SHP77 treated with DMSO at 0.1 percent for 48 hours (cell line): ENCODE measurements at regions not wholly inside any gene's neighbourhood (a gene's known extent, or its start where the extent isn't known, plus 50 kb on each side); places are given as distances from the start of the nearest gene placed in this dataset.

ENCODE experiments used
- DNase-seq: peaks from one replicate; lab custom pipeline; 2025; lab: John Stamatoyannopoulos, UW

- no peak for DNase-seq
Observed at GRCh38 chr9:109830545-109830944, 50.5 kb downstream of the PALM2AKAP2 start.

- no peak for DNase-seq
Observed at GRCh38 chr9:109831998-109832658, 52.1 kb downstream of the PALM2AKAP2 start.

GRCh38 chr9:109834855-109835254 is 54.9 kb downstream of the PALM2AKAP2 start:
- no peak for DNase-seq

GRCh38 chr9:109843641-109844040 is 63.6 kb downstream of the PALM2AKAP2 start:
- no peak for DNase-seq

- DNase-seq = no peak
Observed at GRCh38 chr9:109845226-109845625, 65.2 kb downstream of the PALM2AKAP2 start.

GRCh38 chr9:109846776-109847175 is 66.8 kb downstream of the PALM2AKAP2 start:
- DNase-seq = no peak

- DNase-seq = no peak
Observed at GRCh38 chr9:109852556-109852955, 72.6 kb downstream of the PALM2AKAP2 start.

GRCh38 chr9:109855540-109855939 is 75.5 kb downstream of the PALM2AKAP2 start:
- no peak for DNase-seq

GRCh38 chr9:109856785-109857184 is 76.8 kb downstream of the PALM2AKAP2 start:
- DNase-seq = no peak

GRCh38 chr9:109857336-109857735 is 77.3 kb downstream of the PALM2AKAP2 start:
- no peak for DNase-seq

GRCh38 chr9:109859447-109859846 is 79.4 kb downstream of the PALM2AKAP2 start:
- DNase-seq = no peak

- DNase-seq = no peak
Observed at GRCh38 chr9:109860521-109860920, 80.5 kb downstream of the PALM2AKAP2 start.

- no peak for DNase-seq
Observed at GRCh38 chr9:109861499-109861898, 81.5 kb downstream of the PALM2AKAP2 start.

GRCh38 chr9:109861918-109862317 is 81.9 kb downstream of the PALM2AKAP2 start:
- no peak for DNase-seq

- DNase-seq = no peak
Observed at GRCh38 chr9:109862452-109862851, 82.5 kb downstream of the PALM2AKAP2 start.

- no peak for DNase-seq
Observed at GRCh38 chr9:109863961-109864360, 84.0 kb downstream of the PALM2AKAP2 start.

GRCh38 chr9:109865521-109865920 is 85.5 kb downstream of the PALM2AKAP2 start:
- DNase-seq = no peak

GRCh38 chr9:109868207-109868606 is 88.2 kb downstream of the PALM2AKAP2 start:
- no peak for DNase-seq

- no peak for DNase-seq
Observed at GRCh38 chr9:109868722-109869121, 88.7 kb downstream of the PALM2AKAP2 start.

- DNase-seq = no peak
Observed at GRCh38 chr9:109870365-109870764, 90.4 kb downstream of the PALM2AKAP2 start.

- no peak for DNase-seq
Observed at GRCh38 chr9:109872901-109873300, 92.9 kb downstream of the PALM2AKAP2 start.

GRCh38 chr9:109875495-109876129 is 95.6 kb downstream of the PALM2AKAP2 start:
- DNase-seq = no peak

- no peak for DNase-seq
Observed at GRCh38 chr9:109880276-109881169, 100.5 kb downstream of the PALM2AKAP2 start.
